Ovary (tissue), 7 donors: ENCODE measurements at regions not wholly inside any gene's neighbourhood (a gene's known extent, or its start where the extent isn't known, plus 50 kb on each side); places are given as distances from the start of the nearest gene placed in this dataset.

Experiments
- DNase-seq, 5 donors: peaks; one replicate each; pipeline ENCODE4 v3.0.0-alpha.2; 2019 to 2020
- H3K27ac ChIP-seq, 2 donors: fragments of 200-600 bp; one replicate each; pipeline versions ENCODE4 v1.5.1 to v1.8.0; 2019 to 2022
- H3K27me3 ChIP-seq: fragments of 200-600 bp; one replicate; pipeline ENCODE4 v1.8.0; 2022
- H3K36me3 ChIP-seq: fragments of 200-600 bp; sonication (generic); one replicate; pipeline ENCODE4 v1.5.1; 2019
- H3K4me1 ChIP-seq: one replicate; pipeline ENCODE4 v1.8.1; 2013; ENCODE audit warnings: mild to moderate bottlenecking, moderate library complexity; ENCODE audit not compliant: insufficient read depth
- H3K4me3 ChIP-seq: fragments of 200-600 bp; sonication (generic); one replicate; pipeline ENCODE4 v1.5.1; 2017
- H3K9me3 ChIP-seq, 2 donors: fragments of 200-600 bp in 1 of 2; sonication (generic) in 1 of 2; one replicate each; pipeline versions ENCODE4 v1.5.1 to v1.8.1; 2013 to 2019; ENCODE audit warnings: mild to moderate bottlenecking in 1 of 2, moderate library complexity in 1 of 2
- EP300 ChIP-seq: sonication (generic); formaldehyde crosslinking; IDR thresholded peaks from one replicate; pipeline ENCODE4 v1.6.1; 2017; ENCODE audit warnings: antibody characterized with exemption
- POLR2A ChIP-seq: fragments of 450-650 bp; IDR thresholded peaks from one replicate; pipeline ENCODE4 v1.6.1; 2017; ENCODE audit warnings: antibody characterized with exemption, mild to moderate bottlenecking, moderate library complexity
- WGBS, 3 donors: extraction: QIAGEN DNeasy Blood & Tissue Kit in 1 of 3; methylation state at CpG; one replicate each; pipeline versions ENCODE4 v1.1.5 to v1.1.7; 2013 to 2017; 5-methylcytosine and 5-hydroxymethylcytosine counted together
- intact Hi-C, 4 donors: fragments of 100-400 bp; cut with DNase I; formaldehyde crosslinking; loops; one replicate each; pipeline versions ENCODE4 v1.11.0 to v1.15.1; 2022 to 2023
- TF ChIP-seq, protein P1 (sequence below), 3 donors: fragments of 450-650 bp in 2 of 3; fragments of 200-600 bp in 1 of 3; IDR thresholded peaks; one replicate each; pipeline versions ENCODE4 v1.5.1 to v1.8.0; 2016 to 2022; ENCODE audit warnings: antibody characterized with exemption in 3 of 3, mild to moderate bottlenecking in 1 of 3
- donor health status: DM: no; HTN: no; CAD: no; lungs with moderate emphysema.
- donor health status: DM: no; HTN: no; CAD: no.
- donor health status: Bipolar disorder and iron deficiency.
- donor health status: DM: no; HTN: no; CAD: no.
- donor health status: DM: yes; HTN: yes; CAD: no.

DNA sequence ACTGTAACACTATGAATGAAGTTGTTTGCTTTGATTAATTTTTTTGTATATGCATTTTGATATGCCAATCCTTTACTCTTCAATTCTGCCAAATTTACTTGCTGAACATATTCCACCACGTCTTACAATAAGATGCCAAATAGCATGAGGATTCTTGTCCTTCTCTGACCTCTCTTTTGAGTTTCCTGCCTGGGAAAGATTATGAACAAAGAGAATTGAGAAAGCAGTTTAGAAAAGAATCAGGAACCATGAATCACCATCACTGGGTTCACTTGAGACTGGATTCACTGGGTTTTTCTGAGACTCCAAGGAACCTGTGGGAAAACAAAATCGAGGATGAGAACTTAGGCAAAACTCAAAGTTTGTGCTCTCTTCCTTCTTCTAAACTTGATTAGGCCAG lies 256.5 kb downstream of the CETN3 start:
- Histone ChIP-seq H3K27ac (no peak overlapping the region), H3K4me1 (no peaks in the 10 kb centered on the region), H3K27me3 (no peaks in the 10 kb centered on the region), H3K4me3 (no peak overlapping the region), H3K36me3 (no peaks in the 10 kb centered on the region), H3K9me3 (no peaks in the 10 kb centered on the region)
- TF ChIP-seq EP300 = no peak
- TF ChIP-seq, protein P1, sequence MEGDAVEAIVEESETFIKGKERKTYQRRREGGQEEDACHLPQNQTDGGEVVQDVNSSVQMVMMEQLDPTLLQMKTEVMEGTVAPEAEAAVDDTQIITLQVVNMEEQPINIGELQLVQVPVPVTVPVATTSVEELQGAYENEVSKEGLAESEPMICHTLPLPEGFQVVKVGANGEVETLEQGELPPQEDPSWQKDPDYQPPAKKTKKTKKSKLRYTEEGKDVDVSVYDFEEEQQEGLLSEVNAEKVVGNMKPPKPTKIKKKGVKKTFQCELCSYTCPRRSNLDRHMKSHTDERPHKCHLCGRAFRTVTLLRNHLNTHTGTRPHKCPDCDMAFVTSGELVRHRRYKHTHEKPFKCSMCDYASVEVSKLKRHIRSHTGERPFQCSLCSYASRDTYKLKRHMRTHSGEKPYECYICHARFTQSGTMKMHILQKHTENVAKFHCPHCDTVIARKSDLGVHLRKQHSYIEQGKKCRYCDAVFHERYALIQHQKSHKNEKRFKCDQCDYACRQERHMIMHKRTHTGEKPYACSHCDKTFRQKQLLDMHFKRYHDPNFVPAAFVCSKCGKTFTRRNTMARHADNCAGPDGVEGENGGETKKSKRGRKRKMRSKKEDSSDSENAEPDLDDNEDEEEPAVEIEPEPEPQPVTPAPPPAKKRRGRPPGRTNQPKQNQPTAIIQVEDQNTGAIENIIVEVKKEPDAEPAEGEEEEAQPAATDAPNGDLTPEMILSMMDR (IDR thresholded peaks at IDR 0.05) = no peak
- no peak for TF ChIP-seq POLR2A
- DNase-seq = no peak
- intact Hi-C loops = no loop called here
- 74 to 79% (median 79%) methylated on average over 2 of the region's 2 CpGs for WGBS, 3 donors

DNA sequence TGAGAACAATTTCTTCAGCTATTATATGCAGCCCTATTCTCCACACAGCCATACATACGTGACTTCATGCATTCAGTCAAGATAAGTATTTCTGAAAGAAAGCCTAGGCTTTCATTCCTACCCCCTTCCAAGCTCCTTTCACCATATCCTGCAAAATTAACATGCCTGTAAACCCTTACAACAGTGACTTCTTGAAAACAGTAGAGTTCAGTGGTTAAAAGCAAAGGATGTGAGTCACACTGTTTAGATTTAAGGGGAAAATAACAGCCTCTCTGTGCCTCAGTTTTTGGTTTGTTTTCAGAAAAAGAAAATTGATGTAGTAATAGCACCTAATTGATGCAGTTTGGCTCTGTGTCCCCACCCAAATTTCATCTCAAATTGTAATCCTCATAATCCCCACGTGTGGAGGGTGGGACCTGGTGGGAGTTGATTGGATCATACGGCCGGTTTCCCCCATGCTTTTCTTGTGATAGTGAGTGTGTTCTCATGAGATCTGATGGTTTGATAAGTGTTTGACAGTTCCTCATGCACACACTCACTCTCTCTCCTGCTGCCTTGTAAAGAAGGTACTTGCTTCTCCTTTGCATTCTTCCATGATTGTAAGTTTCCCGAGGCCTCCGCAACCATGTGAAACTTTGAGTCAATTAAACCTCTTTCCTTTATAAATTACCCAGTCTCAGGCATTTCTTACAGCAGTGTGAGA lies 264.8 kb downstream of the CETN3 start:
- H3K36me3 ChIP-seq = no peaks in the 10 kb centered on the region
- intact Hi-C loops = no loop called here
- no peak overlapping the region for H3K27ac ChIP-seq
- 87 to 91% (median 90%) methylated on average over 6 of the region's 6 CpGs for WGBS, 3 donors
- no peaks in the 10 kb centered on the region for H3K4me1 ChIP-seq
- H3K27me3 ChIP-seq = no peaks in the 10 kb centered on the region
- TF ChIP-seq POLR2A (no peak), EP300 (no peak)
- TF ChIP-seq, protein P1 (IDR thresholded peaks at IDR 0.05) = no peak
- no peaks in the 10 kb centered on the region for H3K9me3 ChIP-seq
- no peak overlapping the region for H3K4me3 ChIP-seq
- no peak for DNase-seq

DNA sequence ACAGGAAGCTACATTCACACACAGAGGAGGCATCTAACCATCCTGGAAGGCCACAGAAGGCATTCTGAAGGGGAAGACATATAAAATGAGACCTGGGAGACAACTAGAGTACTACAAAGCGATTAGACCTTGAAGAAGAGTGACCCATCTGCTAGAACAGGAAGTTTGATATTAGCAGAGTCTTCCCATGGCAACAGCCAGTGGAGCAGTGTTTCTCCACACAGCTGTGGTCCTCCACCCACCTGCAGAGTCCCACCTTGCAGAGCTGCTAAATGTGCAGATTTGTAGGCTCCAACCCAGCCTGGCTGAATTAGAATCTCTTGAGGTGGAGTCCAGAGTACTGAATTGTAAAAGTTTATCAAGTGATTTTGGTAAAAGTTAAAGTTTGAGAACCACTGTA lies 267.0 kb downstream of the CETN3 start:
- Histone ChIP-seq H3K27me3 (no peaks in the 10 kb centered on the region), H3K4me3 (no peak overlapping the region), H3K27ac (no peak overlapping the region), H3K36me3 (no peaks in the 10 kb centered on the region), H3K9me3 (no peaks in the 10 kb centered on the region), H3K4me1 (no peaks in the 10 kb centered on the region)
- DNase-seq = no peak
- 83 to 96% (median 96%) methylated on average over 1 of the region's 1 CpG for WGBS, 3 donors
- intact Hi-C loops = no loop called here
- TF ChIP-seq POLR2A (no peak), EP300 (no peak)
- TF ChIP-seq, protein P1 (IDR thresholded peaks at IDR 0.05) = no peak

DNA sequence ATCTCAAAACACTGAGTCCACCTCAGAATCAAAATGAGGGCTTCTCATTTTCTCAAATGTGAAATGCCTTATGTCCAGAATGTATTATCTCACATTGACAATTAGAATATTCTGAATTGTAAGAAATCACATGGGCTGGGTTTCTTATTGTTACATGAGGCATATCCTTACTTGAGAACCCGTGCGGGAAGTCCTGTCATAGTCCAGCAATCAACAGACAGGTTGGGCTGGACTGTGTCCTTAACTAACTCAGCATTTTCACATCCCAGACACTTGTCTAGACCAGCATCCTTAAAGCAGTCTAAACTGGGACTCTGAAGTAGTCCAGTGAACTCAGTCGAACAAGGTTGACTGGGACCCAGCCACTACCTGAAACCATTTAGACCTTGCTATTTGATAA lies 267.6 kb downstream of the CETN3 start:
- TF ChIP-seq, protein P1 (IDR thresholded peaks at IDR 0.05) = no peak
- no peak for TF ChIP-seq EP300
- TF ChIP-seq POLR2A = no peak
- H3K4me1 ChIP-seq = no peaks in the 10 kb centered on the region
- 95 to 96% (median 96%) methylated on average over 3 of the region's 3 CpGs for WGBS, 3 donors

More for the DNA sequence above, 267.6 kb downstream of the CETN3 start:
- no peak for DNase-seq
- no peaks in the 10 kb centered on the region for H3K27me3 ChIP-seq
- H3K36me3 ChIP-seq = no peaks in the 10 kb centered on the region
- no peak overlapping the region for H3K4me3 ChIP-seq
- no peaks in the 10 kb centered on the region for H3K9me3 ChIP-seq
- no peak overlapping the region for H3K27ac ChIP-seq
- intact Hi-C loops = no loop called here
